ENCODE measurements at regions not wholly inside any gene's neighbourhood (a gene's known extent, or its start where the extent isn't known, plus 50 kb on each side); places are given as distances from the start of the nearest gene placed in this dataset.

- H3K4me1 ChIP-seq (ENCODE audit: insufficient read depth, insufficient read length): no peaks in the 10 kb centered on the region
- TF ChIP-seq YY1 (IDR thresholded peaks at IDR 0.05; ENCODE audit: insufficient read depth, insufficient read length) (no peak), SUZ12 (IDR thresholded peaks at IDR 0.05; ENCODE audit: extremely low read depth, insufficient read depth, insufficient read length) (no peak), ZNF274 (IDR thresholded peaks at IDR 0.05; ENCODE audit: low read depth, low read length) (no peak)
- H3K9me3 ChIP-seq (ENCODE audit: insufficient read depth, low read length): no peaks in the 10 kb centered on the region
- H3K9ac ChIP-seq (ENCODE audit: insufficient read length, low read depth): no peak overlapping the region
- no peaks in the 10 kb centered on the region for H3K36me3 ChIP-seq (ENCODE audit: insufficient read depth, insufficient read length, low read length)
- no peak for DNase-seq (ENCODE audit: low read depth, low spot score)
- no peak overlapping the region for H3K4me3 ChIP-seq (ENCODE audit: insufficient read length, low read depth)
- no peaks in the 10 kb centered on the region for H3K27me3 ChIP-seq (ENCODE audit: insufficient read depth, insufficient read length)
Observed at GRCh38 chr5:7978991-7979390, 110.0 kb downstream of the MTRR start.

DNA sequence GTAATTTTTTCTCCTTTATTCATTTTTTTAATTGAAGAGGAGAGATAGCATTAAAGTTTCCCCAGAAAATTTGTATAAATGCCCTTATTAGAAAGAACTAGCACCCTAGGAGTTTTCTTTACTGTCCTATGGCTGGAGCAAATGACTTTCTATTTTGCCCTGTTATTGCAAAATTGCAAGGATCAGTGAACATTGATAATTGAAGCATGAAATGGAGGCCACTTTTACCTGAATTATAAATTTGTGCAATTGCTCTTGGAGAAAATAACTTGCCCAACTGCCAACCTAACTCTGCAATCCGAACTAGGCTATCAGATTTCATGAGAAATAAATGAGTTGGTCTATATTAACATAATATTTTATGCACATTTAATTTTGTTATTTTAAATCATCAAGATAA, 111.9 kb downstream of the MTRR start:
- H3K27me3 ChIP-seq (ENCODE audit: insufficient read depth, insufficient read length): no peaks in the 10 kb centered on the region
- H3K9me3 ChIP-seq (ENCODE audit: insufficient read depth, low read length): no peaks in the 10 kb centered on the region
- no peak for DNase-seq (ENCODE audit: low read depth, low spot score)
- TF ChIP-seq ZNF274 (IDR thresholded peaks at IDR 0.05; ENCODE audit: low read depth, low read length): no peak
- TF ChIP-seq YY1 (IDR thresholded peaks at IDR 0.05; ENCODE audit: insufficient read depth, insufficient read length): no peak
- TF ChIP-seq SUZ12 (IDR thresholded peaks at IDR 0.05; ENCODE audit: extremely low read depth, insufficient read depth, insufficient read length): no peak
- H3K9ac ChIP-seq (ENCODE audit: insufficient read length, low read depth): no peak overlapping the region
- H3K36me3 ChIP-seq (ENCODE audit: insufficient read depth, insufficient read length, low read length): no peaks in the 10 kb centered on the region
- H3K4me3 ChIP-seq (ENCODE audit: insufficient read length, low read depth): no peak overlapping the region
- H3K4me1 ChIP-seq (ENCODE audit: insufficient read depth, insufficient read length): no peaks in the 10 kb centered on the region

DNA sequence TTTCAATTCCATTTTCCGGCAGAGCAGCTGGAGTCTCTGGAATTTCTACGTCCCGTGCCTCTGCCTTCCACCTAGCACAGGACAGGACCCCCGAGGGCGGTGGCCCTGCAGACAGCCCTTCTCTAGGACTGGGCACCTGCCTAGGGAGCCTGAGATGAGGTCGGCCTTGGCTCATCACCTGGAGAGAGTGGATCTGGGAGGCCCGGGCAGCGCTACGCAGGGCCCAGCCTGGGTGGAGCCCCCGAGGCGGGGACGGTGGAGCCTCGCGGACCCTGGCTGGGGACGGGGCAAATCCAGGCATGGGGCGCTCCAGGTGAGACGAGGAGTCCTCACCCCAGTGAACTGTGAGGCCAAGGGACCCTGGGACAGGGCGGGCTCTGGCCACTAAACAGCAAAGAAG, 114.5 kb downstream of the MTRR start:
- H3K9me3 ChIP-seq (ENCODE audit: insufficient read depth, low read length): no peaks in the 10 kb centered on the region
- TF ChIP-seq ZNF274 (IDR thresholded peaks at IDR 0.05; ENCODE audit: low read depth, low read length): no peak
- TF ChIP-seq SUZ12 (IDR thresholded peaks at IDR 0.05; ENCODE audit: extremely low read depth, insufficient read depth, insufficient read length): no peak
- TF ChIP-seq YY1 (IDR thresholded peaks at IDR 0.05; ENCODE audit: insufficient read depth, insufficient read length): no peak
- no peak for DNase-seq (ENCODE audit: low read depth, low spot score)
- no peaks in the 10 kb centered on the region for H3K36me3 ChIP-seq (ENCODE audit: insufficient read depth, insufficient read length, low read length)
- no peak overlapping the region for H3K4me3 ChIP-seq (ENCODE audit: insufficient read length, low read depth)
- H3K4me1 ChIP-seq (ENCODE audit: insufficient read depth, insufficient read length): no peaks in the 10 kb centered on the region
- H3K9ac ChIP-seq (ENCODE audit: insufficient read length, low read depth): no peak overlapping the region
- H3K27me3 ChIP-seq (ENCODE audit: insufficient read depth, insufficient read length): no peaks in the 10 kb centered on the region

DNA sequence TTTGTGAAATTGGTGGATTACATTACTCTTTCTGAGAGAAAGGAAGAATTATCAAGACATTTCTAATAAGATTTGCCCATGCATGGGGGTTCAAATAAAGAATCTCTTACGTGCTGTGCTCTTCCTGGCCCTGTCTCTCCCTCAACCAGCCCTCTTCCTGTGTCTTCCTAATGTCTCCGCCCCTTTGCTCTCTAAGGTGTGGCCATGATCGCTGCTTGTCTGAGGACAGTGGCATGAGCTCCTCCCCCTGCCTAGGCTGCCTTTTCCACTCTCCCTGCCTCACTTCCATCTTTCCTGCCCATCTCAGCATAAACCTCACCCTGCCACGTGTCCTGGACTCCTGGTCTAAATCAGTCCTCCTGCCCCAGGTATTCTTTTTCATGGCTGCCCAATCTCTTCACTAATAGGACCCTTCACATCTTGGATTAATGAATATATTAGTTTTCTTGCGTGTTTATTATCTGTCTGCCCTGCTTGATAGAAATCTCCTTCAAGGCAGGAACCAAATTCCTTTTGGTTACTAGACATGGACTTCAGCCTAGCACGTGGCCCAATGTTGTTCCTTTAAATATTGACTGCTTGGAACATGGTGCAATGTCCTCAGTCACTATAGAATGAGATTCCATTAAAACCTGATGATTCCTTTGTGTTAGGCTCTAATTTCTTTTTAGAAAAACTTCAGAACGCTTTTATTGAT, 122.3 kb downstream of the MTRR start:
- Histone ChIP-seq H3K9ac (ENCODE audit: insufficient read length, low read depth) (no peak overlapping the region), H3K4me3 (ENCODE audit: insufficient read length, low read depth) (no peak overlapping the region), H3K27me3 (ENCODE audit: insufficient read depth, insufficient read length) (no peaks in the 10 kb centered on the region), H3K4me1 (ENCODE audit: insufficient read depth, insufficient read length) (no peaks in the 10 kb centered on the region), H3K36me3 (ENCODE audit: insufficient read depth, insufficient read length, low read length) (no peaks in the 10 kb centered on the region), H3K9me3 (ENCODE audit: insufficient read depth, low read length) (no peaks in the 10 kb centered on the region)
- TF ChIP-seq SUZ12 (IDR thresholded peaks at IDR 0.05; ENCODE audit: extremely low read depth, insufficient read depth, insufficient read length): no peak
- no peak for TF ChIP-seq YY1 (IDR thresholded peaks at IDR 0.05; ENCODE audit: insufficient read depth, insufficient read length)
- TF ChIP-seq ZNF274 (IDR thresholded peaks at IDR 0.05; ENCODE audit: low read depth, low read length): no peak
- DNase-seq (ENCODE audit: low read depth, low spot score): no peak

DNA sequence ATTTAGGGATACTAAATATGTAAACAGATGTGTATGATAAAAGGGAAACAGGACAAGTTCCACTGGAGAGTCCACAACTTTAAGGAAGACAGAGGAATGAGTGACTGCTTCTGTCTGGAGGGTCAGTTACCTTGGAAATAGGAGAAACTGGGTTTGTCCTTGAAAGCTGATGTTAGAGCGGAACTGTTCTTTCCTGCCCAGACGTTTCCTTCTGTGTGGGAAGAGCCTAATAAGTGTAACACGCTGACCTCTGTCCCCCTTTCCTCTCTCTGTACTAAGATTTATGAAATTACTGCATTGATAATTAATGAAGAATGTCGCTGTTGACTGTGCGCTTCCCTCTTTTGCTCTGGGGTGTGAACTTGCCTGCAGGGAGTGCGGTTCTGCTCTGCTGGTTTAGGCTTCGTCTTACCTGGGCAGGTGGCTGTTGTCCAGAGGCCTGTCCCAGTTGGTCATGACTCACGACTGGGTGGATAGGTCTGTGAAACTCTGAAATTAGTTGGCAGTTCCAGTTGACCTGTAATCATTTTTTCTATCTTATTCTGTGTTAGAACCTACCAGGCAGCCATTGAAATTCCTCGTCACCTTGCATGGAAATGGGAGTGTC, 126.8 kb downstream of the MTRR start:
- H3K9ac ChIP-seq (ENCODE audit: insufficient read length, low read depth): no peak overlapping the region
- H3K9me3 ChIP-seq (ENCODE audit: insufficient read depth, low read length): no peaks in the 10 kb centered on the region
- no peaks in the 10 kb centered on the region for H3K4me1 ChIP-seq (ENCODE audit: insufficient read depth, insufficient read length)
- no peak overlapping the region for H3K4me3 ChIP-seq (ENCODE audit: insufficient read length, low read depth)
- H3K27me3 ChIP-seq (ENCODE audit: insufficient read depth, insufficient read length): no peaks in the 10 kb centered on the region
- no peaks in the 10 kb centered on the region for H3K36me3 ChIP-seq (ENCODE audit: insufficient read depth, insufficient read length, low read length)
- TF ChIP-seq SUZ12 (IDR thresholded peaks at IDR 0.05; ENCODE audit: extremely low read depth, insufficient read depth, insufficient read length) (no peak), ZNF274 (IDR thresholded peaks at IDR 0.05; ENCODE audit: low read depth, low read length) (no peak), YY1 (IDR thresholded peaks at IDR 0.05; ENCODE audit: insufficient read depth, insufficient read length) (no peak)
- DNase-seq (ENCODE audit: low read depth, low spot score): no peak

- Histone ChIP-seq H3K4me3 (ENCODE audit: insufficient read length, low read depth) (no peak overlapping the region), H3K4me1 (ENCODE audit: insufficient read depth, insufficient read length) (no peaks in the 10 kb centered on the region), H3K9ac (ENCODE audit: insufficient read length, low read depth) (no peak overlapping the region), H3K27me3 (ENCODE audit: insufficient read depth, insufficient read length) (no peaks in the 10 kb centered on the region), H3K9me3 (ENCODE audit: insufficient read depth, low read length) (no peaks in the 10 kb centered on the region), H3K36me3 (ENCODE audit: insufficient read depth, insufficient read length, low read length) (no peaks in the 10 kb centered on the region)
- no peak for DNase-seq (ENCODE audit: low read depth, low spot score)
- TF ChIP-seq ZNF274 (IDR thresholded peaks at IDR 0.05; ENCODE audit: low read depth, low read length): no peak
- TF ChIP-seq SUZ12 (IDR thresholded peaks at IDR 0.05; ENCODE audit: extremely low read depth, insufficient read depth, insufficient read length): no peak
- no peak for TF ChIP-seq YY1 (IDR thresholded peaks at IDR 0.05; ENCODE audit: insufficient read depth, insufficient read length)
Observed at GRCh38 chr5:8005416-8005815, 136.5 kb downstream of the MTRR start.

DNA sequence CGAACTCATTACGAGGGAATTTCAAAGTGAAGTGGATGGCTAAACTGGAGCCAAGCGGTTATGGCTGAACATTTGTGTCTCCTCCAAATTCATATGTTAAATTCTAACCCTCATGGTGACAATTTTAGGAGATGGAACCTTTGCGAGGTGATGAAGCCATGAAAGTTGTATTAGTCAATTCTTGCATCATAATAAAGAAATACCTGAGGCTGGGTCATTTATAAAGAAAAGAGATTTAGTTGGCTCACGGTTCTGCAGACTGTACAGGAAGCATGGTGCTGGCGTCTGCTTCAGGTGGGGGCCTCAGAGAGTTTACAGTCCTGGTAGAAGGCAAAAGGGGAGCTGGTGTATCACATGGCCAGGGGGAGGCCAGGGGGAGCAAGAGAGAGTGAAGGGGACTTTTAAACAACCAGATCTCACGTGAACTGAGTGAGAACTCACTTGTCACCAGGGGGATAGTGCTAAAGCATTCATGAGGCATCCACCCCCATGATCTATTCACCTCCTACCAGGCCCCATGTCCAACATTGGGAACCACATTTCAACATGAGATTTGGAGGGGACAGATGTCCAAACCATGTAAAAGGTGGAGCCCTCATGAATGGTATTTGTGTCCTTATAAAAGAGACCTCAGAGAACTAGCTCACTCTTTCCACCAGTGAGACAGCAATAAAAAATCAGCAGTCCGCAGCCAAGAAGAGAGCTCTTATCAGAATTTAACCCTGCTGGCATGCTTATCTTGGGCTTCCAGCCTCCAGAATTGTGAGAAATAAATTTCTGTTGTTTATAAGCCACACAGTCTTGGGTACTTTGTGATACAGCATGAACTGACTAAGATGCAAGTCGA, 143.4 kb downstream of the MTRR start:
- TF ChIP-seq YY1 (IDR thresholded peaks at IDR 0.05; ENCODE audit: insufficient read depth, insufficient read length): no peak
- TF ChIP-seq SUZ12 (IDR thresholded peaks at IDR 0.05; ENCODE audit: extremely low read depth, insufficient read depth, insufficient read length): no peak
- TF ChIP-seq ZNF274 (IDR thresholded peaks at IDR 0.05; ENCODE audit: low read depth, low read length): no peak
- no peak for DNase-seq (ENCODE audit: low read depth, low spot score)
- no peak overlapping the region for H3K9ac ChIP-seq (ENCODE audit: insufficient read length, low read depth)

More for the DNA sequence above, 143.4 kb downstream of the MTRR start:
- H3K27me3 ChIP-seq (ENCODE audit: insufficient read depth, insufficient read length): no peaks in the 10 kb centered on the region
- H3K36me3 ChIP-seq (ENCODE audit: insufficient read depth, insufficient read length, low read length): no peaks in the 10 kb centered on the region
- H3K4me1 ChIP-seq (ENCODE audit: insufficient read depth, insufficient read length): no peaks in the 10 kb centered on the region
- H3K4me3 ChIP-seq (ENCODE audit: insufficient read length, low read depth): no peak overlapping the region
- no peaks in the 10 kb centered on the region for H3K9me3 ChIP-seq (ENCODE audit: insufficient read depth, low read length)
